ENCODE measurements at regions not wholly inside any gene's neighbourhood (a gene's known extent, or its start where the extent isn't known, plus 50 kb on each side); places are given as distances from the start of the nearest gene placed in this dataset.

DNA sequence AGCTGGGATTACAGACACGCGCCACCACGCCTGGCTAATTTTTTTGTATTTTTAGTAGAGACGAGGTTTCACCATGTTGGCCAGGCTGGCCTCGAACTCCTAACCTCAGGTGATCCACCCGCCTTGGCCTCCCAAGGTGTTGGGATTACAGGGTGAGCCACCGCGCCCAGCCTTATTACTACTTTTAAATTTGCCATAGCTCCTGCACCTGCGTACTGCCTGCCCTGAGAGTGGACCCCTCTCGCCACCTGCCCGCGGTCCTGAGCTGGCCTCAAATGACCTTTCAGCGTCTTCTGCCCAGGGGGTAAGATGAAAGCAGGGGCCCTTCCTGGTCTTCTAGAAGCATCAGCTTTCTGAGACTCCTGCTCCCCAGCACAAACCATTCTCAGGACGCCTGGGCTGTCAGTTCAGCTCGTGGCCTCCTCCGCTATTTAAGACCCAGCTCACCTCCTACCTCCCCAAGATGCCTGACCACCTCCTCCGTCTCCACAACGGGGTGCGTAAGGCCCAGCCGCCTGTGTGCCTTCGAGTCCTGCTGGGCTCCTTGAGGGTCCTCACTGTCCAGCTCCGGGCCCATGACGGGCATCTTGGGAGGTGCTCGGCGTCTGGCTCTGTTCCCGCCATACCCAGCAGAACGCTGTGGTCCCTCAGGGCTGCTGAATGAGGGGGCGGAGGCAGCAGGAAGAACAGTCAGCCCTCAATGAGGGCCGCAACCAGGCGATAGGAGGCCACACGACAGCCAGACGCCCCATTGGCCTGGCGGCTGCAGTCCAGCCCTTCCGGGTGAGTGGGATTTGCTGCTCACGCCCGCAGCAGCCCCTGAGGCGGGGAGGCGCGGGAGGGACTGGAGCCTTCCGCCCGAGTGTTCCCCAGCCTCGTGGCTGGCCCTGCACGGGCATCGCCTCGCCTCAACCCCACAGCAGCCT lies 266.6 kb downstream of the TFCP2L1 start:
- no peak for DNase-seq (ENCODE audit: low read depth)

DNA sequence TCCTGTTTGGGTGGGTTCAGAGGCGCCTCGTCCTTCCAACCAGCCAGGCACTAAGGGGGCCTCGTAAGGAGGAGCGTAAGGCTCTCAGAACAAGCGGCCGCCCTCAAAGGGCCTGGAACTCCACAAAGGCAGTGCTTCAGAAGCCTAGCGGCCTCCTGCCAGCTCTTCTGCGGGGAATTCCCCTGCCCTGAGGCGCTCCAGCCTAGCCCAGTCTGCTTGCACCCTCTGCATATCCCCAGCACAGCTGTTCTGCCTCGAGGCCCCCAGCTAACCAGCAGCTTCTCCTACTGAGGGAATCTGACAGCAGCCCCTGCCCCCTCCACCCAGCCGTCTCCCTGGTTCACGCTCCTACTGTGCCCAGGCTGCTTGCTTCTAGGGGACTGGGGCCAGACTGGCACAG lies 265.9 kb downstream of the TFCP2L1 start:
- no peak for DNase-seq (ENCODE audit: low read depth)

DNA sequence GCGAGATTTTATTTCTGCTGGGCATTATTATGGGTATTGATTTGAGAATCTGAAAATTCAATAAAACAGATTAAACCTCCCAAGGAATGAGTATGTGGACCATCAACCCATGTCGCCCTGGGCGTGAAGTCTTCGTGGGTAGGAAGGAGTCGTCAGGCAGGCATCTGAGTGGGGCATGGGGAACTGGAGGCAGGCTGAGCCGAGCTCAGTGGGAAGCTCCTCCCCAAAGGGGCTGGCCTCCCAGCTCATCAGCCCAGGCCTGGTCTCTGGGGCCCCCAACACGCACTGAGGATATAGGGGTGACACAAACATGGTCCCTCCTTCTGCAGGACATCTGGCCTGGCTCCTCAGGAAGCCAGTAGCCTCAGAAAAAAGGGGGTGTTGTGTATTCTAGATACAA lies 265.2 kb downstream of the TFCP2L1 start:
- DNase-seq (ENCODE audit: low read depth): no peak

DNA sequence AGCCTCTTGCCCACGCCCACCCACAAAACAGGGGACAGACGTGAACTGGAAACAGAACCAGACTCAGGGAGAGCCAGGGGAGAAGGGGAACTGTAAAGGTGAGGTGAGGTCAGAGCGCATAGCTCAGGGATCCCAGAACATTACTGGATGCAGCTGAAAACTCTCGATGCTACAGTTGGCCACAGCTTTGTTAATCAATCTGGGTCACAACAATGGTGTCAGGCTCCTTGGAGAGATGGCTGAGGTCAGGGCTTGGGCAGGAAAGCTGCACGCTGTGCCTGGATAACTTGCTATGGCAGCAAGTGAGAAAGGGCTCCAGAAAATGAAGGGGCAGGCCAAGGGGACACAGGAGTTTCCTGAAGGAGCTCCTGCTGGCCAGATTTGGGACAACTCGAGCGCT lies 263.3 kb downstream of the TFCP2L1 start:
- no peak for DNase-seq (ENCODE audit: low read depth)

DNA sequence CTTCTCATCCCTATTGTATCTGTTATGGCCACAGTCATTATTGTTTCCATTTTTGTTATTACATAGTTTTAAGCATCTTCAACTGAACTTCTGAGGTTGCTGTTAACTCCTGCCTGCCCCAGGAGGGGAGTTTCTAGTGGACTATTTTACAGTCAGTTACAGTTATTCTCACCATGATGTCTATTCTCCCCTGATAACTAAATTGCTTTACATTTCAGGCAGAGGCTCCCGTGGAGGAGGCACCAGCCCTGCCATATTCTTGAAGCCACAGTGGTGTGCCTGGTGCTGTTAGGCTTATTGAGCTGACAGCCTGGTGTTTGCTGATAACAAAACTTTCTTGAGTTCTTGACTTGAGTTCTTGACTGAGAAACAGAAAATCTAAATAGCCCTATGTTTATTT lies 256.4 kb downstream of the TFCP2L1 start:
- no peak for DNase-seq (ENCODE audit: low read depth)

DNA sequence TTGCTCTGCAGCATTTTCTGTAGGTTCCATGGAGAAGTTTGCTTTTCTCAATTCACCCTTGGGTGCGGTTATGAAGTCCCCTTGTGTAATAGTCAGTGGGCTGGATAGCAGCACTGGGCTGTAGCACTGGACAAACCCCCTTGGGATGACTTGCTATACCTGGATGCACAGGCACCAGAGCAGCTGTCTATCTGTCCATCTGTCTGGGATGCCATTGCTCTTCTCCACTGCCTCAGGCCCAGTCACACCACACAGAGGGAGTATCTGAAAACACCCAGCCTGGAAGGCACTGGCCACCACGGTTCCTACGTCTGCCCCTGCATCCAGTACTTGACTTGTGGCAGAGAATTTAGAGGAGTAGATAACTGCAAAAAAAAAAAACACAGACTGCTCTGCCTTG lies 254.5 kb downstream of the TFCP2L1 start:
- DNase-seq (ENCODE audit: low read depth): no peak

DNA sequence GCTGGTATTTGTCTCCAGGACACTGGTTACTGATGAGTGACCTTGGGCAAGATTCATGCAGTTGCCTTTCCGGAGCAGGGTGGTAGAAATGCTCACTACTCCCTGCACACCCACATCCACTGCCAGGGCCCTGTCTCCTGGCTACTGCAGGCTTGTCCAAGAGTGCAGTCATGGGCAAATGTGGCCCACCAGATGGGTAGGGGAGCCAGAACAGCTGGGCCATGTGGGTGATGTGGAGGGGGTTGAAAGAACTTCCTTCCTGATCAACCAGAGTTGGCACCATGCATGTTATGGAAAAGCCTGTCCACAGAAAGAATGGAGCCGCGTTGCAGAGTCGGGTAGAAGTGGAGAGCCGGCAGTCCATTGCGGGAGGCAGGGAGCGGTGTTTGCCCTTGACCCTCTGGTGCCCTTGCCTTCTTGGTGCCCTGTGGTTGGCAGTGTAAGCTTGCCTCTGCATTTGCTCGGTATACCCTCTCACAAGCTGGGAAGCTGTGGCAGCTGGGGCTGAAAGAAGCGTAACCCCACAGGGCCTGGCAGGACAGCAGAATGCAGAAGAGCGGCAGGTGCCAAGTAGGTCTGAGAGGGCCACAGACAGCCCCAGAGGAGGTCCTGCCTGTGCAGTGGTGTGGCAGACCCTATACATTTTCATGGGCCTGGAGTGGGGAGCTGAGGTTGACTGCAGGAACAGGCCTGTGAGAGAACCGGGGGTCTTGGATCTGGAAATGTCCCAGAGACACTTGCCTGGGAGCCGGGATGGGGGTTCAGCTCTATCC lies 253.2 kb downstream of the TFCP2L1 start:
- no peak for DNase-seq (ENCODE audit: low read depth)

DNA sequence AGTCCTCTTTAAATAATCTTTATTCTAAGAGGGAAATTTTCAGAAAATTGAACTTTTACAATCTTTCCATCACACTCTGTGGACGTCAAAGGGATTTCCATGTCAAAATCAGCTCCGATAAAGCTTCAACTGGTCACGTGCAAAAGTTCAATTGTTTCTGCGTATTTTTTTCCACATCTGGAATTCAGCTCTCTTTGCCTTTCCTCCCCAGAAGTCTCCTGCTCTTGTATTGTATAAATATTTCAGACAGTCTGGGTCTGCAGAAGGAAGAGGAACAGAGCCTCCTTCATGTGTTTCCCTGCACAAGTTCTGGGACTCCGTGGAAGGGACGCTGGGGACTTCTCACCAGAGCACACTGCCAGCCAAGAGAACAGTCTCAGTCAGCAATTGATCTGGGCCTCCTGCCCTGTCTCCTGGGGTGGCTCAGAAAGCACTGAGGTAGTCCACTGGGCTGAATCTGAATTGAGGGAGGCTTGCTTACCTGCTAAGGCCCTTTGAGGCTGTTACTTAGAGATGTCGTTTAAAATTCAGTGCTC lies 251.5 kb downstream of the TFCP2L1 start:
- DNase-seq (ENCODE audit: low read depth): no peak

DNA sequence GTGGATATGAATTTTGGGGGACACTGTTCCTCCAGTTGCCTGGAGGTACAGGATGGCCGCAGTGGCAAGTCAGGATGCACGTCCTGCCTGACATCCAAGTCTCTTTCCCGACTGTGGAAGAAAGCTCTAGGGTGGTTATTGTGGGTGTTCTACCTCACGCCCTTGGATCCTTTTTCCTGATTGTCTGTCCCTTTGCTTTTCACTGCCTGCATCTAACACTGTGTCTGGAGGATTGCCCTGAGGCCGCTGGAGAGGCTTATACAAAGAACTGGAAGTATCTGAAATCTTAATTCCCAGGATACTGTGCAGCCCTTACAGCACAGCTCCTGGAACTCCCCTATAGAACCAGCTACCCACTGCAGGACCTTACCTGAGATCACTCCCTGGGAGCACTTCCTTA lies 250.5 kb downstream of the TFCP2L1 start:
- DNase-seq (ENCODE audit: low read depth): no peak

DNA sequence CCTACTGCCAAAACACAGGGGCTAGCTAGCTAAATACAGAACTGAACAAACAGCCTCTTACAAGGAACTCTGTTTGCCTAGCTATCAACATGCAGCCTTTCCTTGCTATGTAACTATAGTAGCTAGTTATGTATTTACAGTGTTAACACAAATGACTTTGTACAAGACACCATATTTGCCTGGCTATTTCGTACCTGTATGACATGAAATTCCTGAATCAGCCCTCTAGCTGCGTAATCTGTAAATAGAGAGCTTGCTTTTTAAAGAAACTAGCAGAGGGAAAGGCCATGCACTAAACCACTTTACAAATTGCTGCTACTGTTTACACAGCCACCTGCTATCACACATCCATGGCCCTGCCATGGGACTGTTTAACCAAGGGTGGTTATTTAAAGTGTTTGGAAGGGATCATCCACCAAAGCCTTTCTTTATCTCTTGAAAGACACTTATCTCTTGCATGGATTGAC lies 248.7 kb downstream of the TFCP2L1 start:
- no peak for DNase-seq (ENCODE audit: low read depth)

DNA sequence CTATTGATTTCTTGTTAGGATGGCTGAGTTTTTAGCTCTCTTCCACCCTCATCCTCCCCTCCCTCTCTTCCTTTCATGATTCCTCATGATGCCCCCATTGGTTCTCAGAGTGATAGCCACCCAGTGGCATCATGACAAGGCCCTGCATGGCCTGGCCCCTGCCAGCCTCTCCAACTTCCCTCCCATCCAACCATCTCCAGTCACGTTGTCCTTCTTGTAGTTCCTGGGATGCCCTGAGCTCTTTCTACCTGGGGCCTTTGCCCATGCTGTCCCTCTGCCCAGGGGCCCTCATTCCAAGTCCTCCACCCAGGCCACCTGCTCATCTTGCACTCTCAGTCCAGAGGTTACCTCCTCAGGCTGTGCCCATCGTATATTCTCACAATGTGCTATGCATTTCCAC lies 247.5 kb downstream of the TFCP2L1 start:
- no peak for DNase-seq (ENCODE audit: low read depth)

DNA sequence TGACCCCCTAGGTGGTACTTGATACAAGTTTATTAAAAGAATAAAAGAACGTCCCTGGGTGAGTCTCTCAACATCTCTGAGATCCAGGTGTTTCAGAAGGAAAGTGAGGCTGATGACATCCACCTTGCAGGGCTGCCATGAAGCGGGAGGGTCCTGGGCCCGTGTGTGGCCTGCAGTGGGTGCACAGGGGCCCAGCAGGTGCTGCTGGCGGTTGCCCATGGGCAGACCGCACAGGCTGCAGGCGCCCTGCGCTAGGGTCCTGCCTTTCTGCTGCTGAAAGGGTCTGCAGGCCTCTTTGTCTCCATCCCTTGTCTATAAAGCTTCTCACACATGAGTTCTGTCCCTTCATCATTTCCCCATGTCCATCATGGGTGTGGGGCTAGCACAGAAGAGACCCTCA lies 247.0 kb downstream of the TFCP2L1 start:
- DNase-seq (ENCODE audit: low read depth): no peak

DNA sequence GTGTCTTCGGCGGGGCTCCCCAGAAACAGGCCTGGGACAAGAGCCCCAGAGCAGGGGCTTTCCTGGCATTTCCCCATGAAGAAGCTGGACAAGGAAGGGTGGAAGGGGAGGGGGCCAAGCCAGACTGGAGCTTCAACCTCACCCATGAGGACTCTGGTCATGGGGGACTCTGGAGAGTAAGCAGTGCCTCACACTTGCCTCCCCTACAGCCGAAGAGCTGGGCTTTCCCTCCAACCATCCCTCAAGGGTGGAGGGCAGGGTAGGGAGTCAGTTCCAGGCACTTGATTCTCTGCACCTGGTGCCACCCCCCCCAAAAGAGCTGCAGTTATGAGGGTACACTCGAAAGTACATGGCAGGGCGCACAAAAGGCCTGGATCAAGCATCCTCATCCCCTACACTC lies 246.6 kb downstream of the TFCP2L1 start:
- DNase-seq (ENCODE audit: low read depth): no peak

DNA sequence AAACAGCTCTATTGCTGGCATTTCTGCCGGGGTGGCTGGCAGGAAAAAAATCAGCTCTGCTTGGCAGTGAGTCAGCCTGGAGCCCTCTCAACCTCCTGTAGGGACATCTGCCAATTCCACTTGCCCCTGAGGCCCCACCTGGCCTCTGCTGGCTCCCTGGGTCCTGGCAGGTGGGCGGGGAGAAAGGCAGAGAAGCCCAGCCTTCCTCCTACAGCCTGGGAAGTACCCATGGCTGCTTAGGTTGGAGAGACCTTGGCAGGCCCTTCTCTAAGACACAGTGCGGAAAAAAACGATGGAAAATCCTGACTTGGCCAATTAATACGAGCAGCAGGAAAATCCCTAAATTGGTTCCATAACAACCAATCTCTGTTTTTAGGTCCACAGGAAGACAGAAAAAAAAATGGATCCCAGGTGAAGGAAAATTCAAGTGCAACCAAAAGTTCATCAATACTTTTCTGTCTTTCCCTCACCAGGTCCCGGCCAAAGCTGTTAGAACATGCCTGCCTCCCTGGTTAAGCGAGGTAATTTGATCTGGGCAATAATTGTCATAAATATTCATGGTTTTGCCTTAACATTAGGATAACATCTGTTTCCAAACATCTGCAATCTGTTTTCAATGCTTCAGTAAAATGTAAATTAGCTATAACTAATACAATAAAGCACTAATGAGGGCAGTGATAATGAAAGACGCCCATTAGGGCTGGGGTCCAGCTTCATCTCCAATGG lies 245.9 kb downstream of the TFCP2L1 start:
- DNase-seq (ENCODE audit: low read depth): no peak

DNA sequence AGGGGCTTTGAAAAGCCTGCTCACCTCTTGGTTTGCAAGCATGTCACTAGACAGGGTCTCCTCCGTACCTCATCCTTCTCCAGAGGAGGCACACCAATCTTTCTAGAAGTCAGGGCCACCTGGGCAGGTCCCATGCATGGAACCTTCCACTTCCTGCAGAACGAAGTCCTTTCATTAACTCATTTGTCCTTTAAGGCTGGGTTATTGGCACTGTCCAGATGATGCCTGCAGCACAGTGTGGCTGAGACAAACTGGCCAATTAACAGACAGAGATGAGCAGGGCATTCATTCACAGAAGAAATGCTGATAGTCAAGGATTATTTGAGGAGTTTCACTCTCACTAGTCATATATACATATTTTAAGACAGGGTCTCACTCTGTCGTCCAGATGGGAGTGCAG lies 245.3 kb downstream of the TFCP2L1 start:
- no peak for DNase-seq (ENCODE audit: low read depth)

DNA sequence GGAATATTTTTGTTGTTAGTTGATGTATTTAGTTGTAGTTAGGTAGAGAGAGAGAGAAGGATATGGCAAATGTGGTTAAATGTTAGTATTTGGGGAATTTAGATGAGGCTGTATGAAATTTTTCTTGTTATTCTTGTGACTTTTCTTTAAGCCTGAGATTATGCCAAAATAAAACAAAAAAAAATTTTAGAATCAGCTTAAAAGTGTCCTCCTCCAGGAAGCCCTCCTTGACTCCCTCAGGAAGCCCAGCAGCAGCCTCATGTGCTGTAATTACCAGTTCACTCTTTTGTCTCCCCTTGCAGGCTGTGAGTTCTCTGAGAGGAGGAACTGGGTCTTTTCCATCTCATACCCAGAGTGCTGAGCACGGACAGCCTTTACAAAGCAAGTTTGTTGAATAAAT lies 243.5 kb downstream of the TFCP2L1 start:
- no peak for DNase-seq (ENCODE audit: low read depth)

DNA sequence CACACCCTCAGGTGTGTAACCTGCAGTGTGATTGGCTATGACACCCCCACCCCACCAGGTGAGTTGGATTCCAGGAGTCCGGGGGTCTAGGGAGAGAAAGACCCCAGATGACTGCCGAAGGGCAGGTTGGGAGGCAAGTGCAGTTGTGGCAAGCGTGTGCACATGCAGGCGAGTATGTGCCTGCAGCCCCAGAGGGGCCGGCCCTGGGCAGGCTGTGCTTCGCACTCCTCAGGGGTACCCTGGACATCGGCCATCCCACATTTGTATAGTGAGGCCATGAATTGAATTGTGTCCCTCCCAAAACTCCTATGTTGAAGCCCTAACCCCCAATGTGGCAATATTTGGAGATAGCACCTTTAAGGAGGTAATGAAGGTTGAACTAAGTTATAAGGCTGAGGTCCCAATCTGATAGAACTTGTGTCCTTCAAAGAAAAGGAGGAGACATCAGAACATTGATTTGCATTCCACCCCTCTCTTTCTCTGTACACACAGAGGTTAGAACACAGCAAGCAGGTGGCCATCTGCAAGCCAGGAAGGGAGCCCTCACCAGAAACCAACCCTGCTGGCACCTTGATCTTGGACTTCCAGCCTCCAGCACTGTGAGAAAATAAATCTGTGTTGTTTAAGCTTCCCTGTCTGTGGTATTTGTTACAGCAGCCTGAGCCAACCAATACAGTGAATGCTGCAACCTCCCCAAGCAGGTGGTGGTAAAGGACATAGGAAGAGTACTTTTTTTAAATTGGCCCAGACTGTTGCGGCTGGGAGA lies 241.8 kb downstream of the TFCP2L1 start:
- no peak for DNase-seq (ENCODE audit: low read depth)

DNA sequence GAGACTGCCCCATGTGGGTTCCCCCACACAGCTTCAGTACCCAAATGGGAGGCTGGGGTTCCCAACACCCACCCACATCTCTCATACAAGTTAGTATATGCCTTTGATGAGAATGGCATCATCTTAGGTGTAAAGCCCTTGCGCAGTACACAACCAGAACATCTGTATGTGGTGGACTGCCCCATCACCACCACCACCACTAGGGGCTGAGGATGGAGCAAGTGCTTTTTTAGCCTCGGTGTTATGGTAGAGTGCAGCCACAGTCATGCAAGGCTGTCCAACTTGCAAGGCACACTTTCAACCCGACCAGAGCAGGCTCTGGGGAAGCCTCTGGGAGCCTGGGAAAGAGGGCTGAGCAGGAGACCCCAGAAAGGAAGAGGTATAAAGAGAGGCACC lies 241.2 kb downstream of the TFCP2L1 start:
- no peak for DNase-seq (ENCODE audit: low read depth)

DNA sequence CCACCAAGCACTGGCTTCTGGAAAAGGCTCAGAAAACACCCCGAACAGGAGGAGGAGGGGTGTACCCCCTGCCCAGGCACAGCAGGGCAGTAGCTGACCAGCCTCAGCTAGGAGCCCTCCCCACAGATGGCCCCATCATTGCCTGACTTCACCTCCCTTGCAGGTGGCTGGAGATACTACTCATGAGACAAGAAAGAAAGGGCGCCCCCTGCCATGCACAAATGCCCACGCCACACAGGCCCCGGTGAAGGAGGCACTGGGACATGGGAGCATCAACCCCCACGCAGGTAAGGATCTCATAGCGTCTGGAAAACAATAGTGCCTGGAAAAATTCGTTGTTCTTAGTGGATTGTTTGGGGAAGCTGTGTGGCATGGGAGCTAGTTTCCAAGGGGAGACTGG lies 240.6 kb downstream of the TFCP2L1 start:
- no peak for DNase-seq (ENCODE audit: low read depth)

DNA sequence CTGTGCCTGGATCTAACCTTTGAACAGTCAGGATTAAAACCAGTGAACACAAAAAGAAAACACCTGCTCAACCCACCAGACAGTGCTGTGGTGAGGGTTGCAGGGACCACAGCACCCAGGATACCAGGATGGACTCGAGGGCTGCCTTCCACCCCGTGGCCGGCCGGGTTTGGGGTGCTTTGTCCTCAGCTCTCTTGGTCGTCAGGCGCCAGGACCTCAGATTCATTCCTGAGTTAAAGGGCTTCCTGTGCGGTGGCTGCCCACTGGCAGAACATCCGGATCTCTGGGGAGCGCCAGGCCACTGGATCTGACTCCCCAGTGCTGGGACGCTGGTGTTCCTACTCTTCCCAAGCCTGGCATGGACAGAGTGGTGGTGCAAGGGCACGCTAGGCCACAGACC lies 239.8 kb downstream of the TFCP2L1 start:
- DNase-seq (ENCODE audit: low read depth): no peak

DNA sequence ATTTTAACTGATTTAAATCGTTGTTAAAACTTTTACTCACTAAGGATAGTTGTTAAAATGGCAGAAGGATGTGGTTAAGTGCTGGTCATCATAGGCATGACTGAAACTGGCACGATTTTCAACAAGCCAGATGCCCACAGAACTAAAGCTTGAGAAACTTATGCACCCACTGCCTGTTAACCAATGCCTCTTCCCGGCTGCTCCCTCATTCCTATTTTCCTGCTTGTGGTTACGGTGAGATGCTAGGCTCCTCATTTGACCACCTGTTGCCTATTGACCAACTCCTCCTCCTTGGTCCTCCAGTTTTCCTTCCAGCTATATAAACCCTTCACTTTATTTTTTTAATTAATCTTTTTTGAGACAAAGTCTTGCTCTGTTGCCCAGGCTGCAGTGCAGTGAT lies 238.7 kb downstream of the TFCP2L1 start:
- DNase-seq (ENCODE audit: low read depth): no peak

DNA sequence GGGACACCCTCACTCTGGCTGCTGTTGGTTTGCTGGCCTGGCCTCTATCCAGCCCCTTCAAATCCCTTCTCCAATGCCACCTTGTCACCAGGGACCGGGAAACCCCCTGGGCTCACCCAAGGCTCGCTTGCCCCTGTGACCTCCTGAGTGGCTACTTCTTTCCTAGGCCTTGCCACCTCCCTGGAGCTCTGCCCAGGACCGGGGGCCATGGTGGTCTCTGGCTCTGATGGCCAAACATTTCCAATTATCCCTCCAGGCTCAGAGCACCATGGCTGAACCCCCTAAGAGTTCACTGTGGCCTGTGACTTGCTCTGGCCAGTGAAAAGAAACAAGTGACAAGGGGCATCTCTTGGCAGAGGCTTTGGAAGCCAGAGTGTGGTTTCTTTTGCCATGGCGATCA lies 237.6 kb downstream of the TFCP2L1 start:
- DNase-seq (ENCODE audit: low read depth): no peak

Data from GM04504 (cell line).